Prostate gland (tissue), 2 donors: ENCODE measurements at regions not wholly inside any gene's neighbourhood (a gene's known extent, or its start where the extent isn't known, plus 50 kb on each side); places are given as distances from the start of the nearest gene placed in this dataset.

Experiments used
- CTCF ChIP-seq, 4 experiments: fragments of 200-600 bp in 2 of 4; fragments of 450-650 bp in 2 of 4; sonication (generic) in 2 of 4; IDR thresholded peaks; 1 replicate in 3 of 4; 2 replicates in 1 of 4; pipeline ENCODE4 v1.5.1; 2016 to 2019; ENCODE audit warnings: antibody characterized with exemption in 4 of 4, mild to moderate bottlenecking in 2 of 4, moderate library complexity in 2 of 4
- POLR2A ChIP-seq: fragments of 450-650 bp; IDR thresholded peaks from one replicate; pipeline ENCODE4 v1.6.1; 2016; ENCODE audit warnings: antibody characterized with exemption, mild to moderate bottlenecking

GRCh38 chr13:73808318-73808717 is 325.9 kb downstream of the KLF12 start:
- TF ChIP-seq CTCF (IDR thresholded peaks at IDR 0.05): no peak
- no peak for TF ChIP-seq POLR2A
